Keratinocyte (primary cell): ENCODE measurements at regions not wholly inside any gene's neighbourhood (a gene's known extent, or its start where the extent isn't known, plus 50 kb on each side); places are given as distances from the start of the nearest gene placed in this dataset.

Experiments used
- DNase-seq: peaks from one replicate; pipeline ENCODE4 v3.0.0-alpha.2; 2011; ENCODE audit warnings: low read depth, missing footprints, low spot score
- FAIRE-seq: peaks from 2 replicates; lab custom pipeline; 2011; peaks lifted over from hg19 to GRCh38; lab: Jason Lieb, UNC
- H2AFZ ChIP-seq: 2 replicates; pipeline ENCODE4 v1.6.0; 2012; ENCODE audit warnings: low read length, control low read depth, inconsistent platforms; ENCODE audit not compliant: control insufficient read depth
- H3K27ac ChIP-seq: 2 replicates; pipeline ENCODE4 v1.5.1; 2011; ENCODE audit warnings: low read length; ENCODE audit not compliant: control insufficient read depth, insufficient read depth
- H3K27me3 ChIP-seq: 3 replicates; pipeline ENCODE4 v1.6.0; 2011; ENCODE audit warnings: low read length; ENCODE audit not compliant: control insufficient read depth, insufficient read depth; ENCODE audit errors: extremely low read depth
- H3K36me3 ChIP-seq, 2 experiments: 2 replicates in 1 of 2; 3 replicates in 1 of 2; pipeline ENCODE4 v1.5.1; 2011; ENCODE audit warnings: low read length in 2 of 2, mild to moderate bottlenecking in 1 of 2; ENCODE audit not compliant: control insufficient read depth in 2 of 2, insufficient read depth in 2 of 2; ENCODE audit errors: extremely low read depth in 1 of 2
- H3K4me1 ChIP-seq: 3 replicates; pipeline ENCODE4 v1.5.1; 2011; ENCODE audit warnings: low read length; ENCODE audit not compliant: control insufficient read depth, insufficient read depth; ENCODE audit errors: extremely low read depth
- H3K4me2 ChIP-seq: 3 replicates; pipeline ENCODE4 v1.6.0; 2011; ENCODE audit warnings: low read depth, low read length; ENCODE audit not compliant: control insufficient read depth, insufficient read depth; ENCODE audit errors: extremely low read depth
- H3K4me3 ChIP-seq, 3 experiments: fragments of 200-600 bp in 1 of 3; sonication (generic) in 1 of 3; 2 replicates in 2 of 3; 3 replicates in 1 of 3; pipeline ENCODE4 v1.5.1; 2011 to 2016; ENCODE audit warnings: low read length in 3 of 3, mild to moderate bottlenecking in 3 of 3, control low read depth in 2 of 3, inconsistent platforms in 1 of 3, low read depth in 1 of 3, mixed read lengths in 1 of 3, mixed run types in 1 of 3, moderate library complexity in 1 of 3; ENCODE audit not compliant: control insufficient read depth in 2 of 3, insufficient read depth in 2 of 3; ENCODE audit errors: extremely low read depth in 1 of 3
- H3K79me2 ChIP-seq: 2 replicates; pipeline ENCODE4 v1.6.0; 2012; ENCODE audit warnings: low read length; ENCODE audit not compliant: control insufficient read depth, insufficient read depth
- H3K9ac ChIP-seq: 3 replicates; pipeline ENCODE4 v1.6.0; 2011; ENCODE audit warnings: low read length; ENCODE audit not compliant: control insufficient read depth, insufficient read depth; ENCODE audit errors: extremely low read depth
- H3K9me1 ChIP-seq: 3 replicates; pipeline ENCODE4 v1.6.0; 2011; ENCODE audit warnings: low read length; ENCODE audit not compliant: control insufficient read depth, insufficient read depth; ENCODE audit errors: extremely low read depth
- H3K9me3 ChIP-seq: 2 replicates; pipeline ENCODE4 v1.5.1; 2012; ENCODE audit warnings: low read depth, low read length; ENCODE audit not compliant: control insufficient read depth
- H4K20me1 ChIP-seq: 3 replicates; pipeline ENCODE4 v1.6.0; 2011; ENCODE audit warnings: low read length; ENCODE audit not compliant: control insufficient read depth, insufficient read depth; ENCODE audit errors: extremely low read depth
- CTCF ChIP-seq, 3 experiments: IDR thresholded peaks in 1 of 3; conservative IDR thresholded peaks in 1 of 3; optimal IDR thresholded peaks in 1 of 3; 2 replicates in 2 of 3; 3 replicates in 1 of 3; pipeline versions ENCODE3 to v1.5.1; 2011; ENCODE audit warnings: low read length in 3 of 3, mild to moderate bottlenecking in 3 of 3, moderate library complexity in 2 of 3, control low read depth in 1 of 3, inconsistent platforms in 1 of 3; ENCODE audit not compliant: insufficient read depth in 2 of 3; ENCODE audit errors: extremely low read depth in 1 of 3
- EZH2 ChIP-seq: IDR thresholded peaks from one replicate; pipeline ENCODE4 v1.6.1; 2012; ENCODE audit warnings: inconsistent platforms, mild to moderate bottlenecking, low read length, moderate library complexity
- dilution Hi-C: fragments of 300-500 bp; cut with MboI; formaldehyde crosslinking; loops from one replicate; pipeline ENCODE4 v1.7.0; 2020; ENCODE audit warnings: low sequenced_read_pairs; ENCODE audit not compliant: extremely low pct_ligation_motif_present

- Histone ChIP-seq H3K9me1 (no peaks in the 10 kb centered on the region), H2AFZ (no peak overlapping the region), H3K9ac (no peak overlapping the region), H4K20me1 (no peaks in the 10 kb centered on the region), H3K27me3 (peaks cover 6% of the 10 kb centered on the region), H3K36me3 (no peaks in the 10 kb centered on the region), H3K4me1 (no peaks in the 10 kb centered on the region), H3K4me2 (no peak overlapping the region), H3K4me3 (no peak overlapping the region), H3K27ac (no peak overlapping the region), H3K9me3 (peaks cover 2% of the 10 kb centered on the region), H3K79me2 (no peaks in the 10 kb centered on the region)
- dilution Hi-C loops = no loop called here
- TF ChIP-seq CTCF (optimal IDR thresholded peaks at IDR 0.05 in 1 of 3, IDR thresholded peaks at IDR 0.05 in 1 of 3, conservative IDR thresholded peaks at IDR 0.05 in 1 of 3; ENCODE audit: extremely low read depth in 1 of 3, insufficient read depth in 2 of 3, low read length in 3 of 3) (no peak), EZH2 (no peak)
- FAIRE-seq = no peak
- no peak for DNase-seq
Observed at GRCh38 chr17:77814091-77814772, 144.3 kb upstream of the TNRC6C start.

DNA sequence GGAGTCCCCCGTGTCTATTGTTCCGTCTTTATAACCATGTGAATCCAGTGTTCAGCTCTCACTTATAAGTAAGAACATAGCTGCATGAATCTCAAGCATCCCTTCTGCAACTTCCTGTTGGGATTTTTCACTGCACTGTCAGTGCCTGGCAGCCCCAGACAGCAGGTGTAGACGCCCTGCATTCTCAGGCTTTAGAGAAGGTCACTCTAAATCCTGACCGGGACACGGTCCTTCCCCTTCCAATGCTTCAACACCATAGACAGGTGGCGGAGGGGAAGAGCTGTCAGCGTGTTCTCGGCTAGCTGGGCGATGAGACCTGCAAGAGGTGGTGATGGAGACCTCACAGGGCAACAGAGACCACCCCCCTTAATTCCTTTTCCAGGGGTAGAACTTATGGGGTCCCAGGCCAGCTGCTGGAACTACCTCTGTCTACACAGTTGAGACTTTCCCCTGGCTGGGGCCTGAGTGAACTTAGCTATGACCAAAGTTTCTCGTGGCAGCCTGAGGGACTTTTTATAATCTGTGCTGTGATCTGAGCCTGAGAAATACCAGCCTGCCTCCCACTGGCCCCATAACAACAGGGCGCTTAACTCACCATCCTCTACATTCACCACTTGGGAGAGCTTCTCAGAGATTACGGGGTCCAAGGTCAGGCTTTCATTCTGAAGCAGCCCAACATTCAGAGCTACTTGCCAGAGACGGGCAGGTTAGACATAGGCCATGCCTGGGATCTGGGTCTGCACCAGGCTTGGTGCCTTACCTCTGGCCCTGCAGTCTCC lies 143.2 kb upstream of the TNRC6C start:
- DNase-seq (no peak), FAIRE-seq (no peak)
- Histone ChIP-seq H3K36me3 (no peaks in the 10 kb centered on the region), H3K4me2 (no peak overlapping the region), H3K27ac (no peak overlapping the region), H3K4me3 (no peak overlapping the region), H3K9me3 (no peaks in the 10 kb centered on the region), H3K9me1 (no peaks in the 10 kb centered on the region), H3K27me3 (peaks cover 6% of the 10 kb centered on the region), H4K20me1 (no peaks in the 10 kb centered on the region), H3K9ac (no peak overlapping the region), H3K79me2 (no peaks in the 10 kb centered on the region), H2AFZ (no peak overlapping the region), H3K4me1 (no peaks in the 10 kb centered on the region)
- dilution Hi-C loops = no loop called here
- TF ChIP-seq EZH2 (no peak), CTCF (optimal IDR thresholded peaks at IDR 0.05 in 1 of 3, IDR thresholded peaks at IDR 0.05 in 1 of 3, conservative IDR thresholded peaks at IDR 0.05 in 1 of 3; ENCODE audit: extremely low read depth in 1 of 3, insufficient read depth in 2 of 3, low read length in 3 of 3) (no peak)
